BE2C (cell line): ENCODE measurements at regions not wholly inside any gene's neighbourhood (a gene's known extent, or its start where the extent isn't known, plus 50 kb on each side); places are given as distances from the start of the nearest gene placed in this dataset.
A peak's percentile ranks its signal among the peaks of the same experiment; 100 is the strongest.

ENCODE experiments used
- DNase-seq: peaks from one replicate; pipeline ENCODE4 v3.0.0-alpha.2; 2020
- H3K27me3 ChIP-seq: fragments of 250-450 bp; sonication (Bioruptor Pico); 2 replicates; pipeline ENCODE4 v1.5.1; 2020; ENCODE audit warnings: mild to moderate bottlenecking
- H3K36me3 ChIP-seq: fragments of 250-450 bp; sonication (Bioruptor Pico); 2 replicates; pipeline ENCODE4 v1.5.1; 2020; ENCODE audit warnings: mild to moderate bottlenecking
- H3K4me1 ChIP-seq: fragments of 250-450 bp; sonication (Bioruptor Pico); 2 replicates; pipeline ENCODE4 v1.5.1; 2020
- H3K4me3 ChIP-seq: 2 replicates; pipeline ENCODE4 v1.5.1; 2011; ENCODE audit warnings: low read depth, low read length
- H3K9me3 ChIP-seq: fragments of 250-450 bp; sonication (Bioruptor Pico); 2 replicates; pipeline ENCODE4 v1.5.1; 2020
- TF ChIP-seq, protein P1 (sequence below): IDR thresholded peaks from 2 replicates; pipeline ENCODE4 v1.5.1; 2012; ENCODE audit warnings: mild to moderate bottlenecking, low read depth, low read length

- DNase-seq, result peak; percentile 39
- no peak overlapping the region for H3K4me3 ChIP-seq
- H3K36me3 ChIP-seq, result no peaks in the 10 kb centered on the region
- no peaks in the 10 kb centered on the region for H3K9me3 ChIP-seq
- no peaks in the 10 kb centered on the region for H3K4me1 ChIP-seq
- H3K27me3 ChIP-seq, result no peaks in the 10 kb centered on the region
- TF ChIP-seq, protein P1, sequence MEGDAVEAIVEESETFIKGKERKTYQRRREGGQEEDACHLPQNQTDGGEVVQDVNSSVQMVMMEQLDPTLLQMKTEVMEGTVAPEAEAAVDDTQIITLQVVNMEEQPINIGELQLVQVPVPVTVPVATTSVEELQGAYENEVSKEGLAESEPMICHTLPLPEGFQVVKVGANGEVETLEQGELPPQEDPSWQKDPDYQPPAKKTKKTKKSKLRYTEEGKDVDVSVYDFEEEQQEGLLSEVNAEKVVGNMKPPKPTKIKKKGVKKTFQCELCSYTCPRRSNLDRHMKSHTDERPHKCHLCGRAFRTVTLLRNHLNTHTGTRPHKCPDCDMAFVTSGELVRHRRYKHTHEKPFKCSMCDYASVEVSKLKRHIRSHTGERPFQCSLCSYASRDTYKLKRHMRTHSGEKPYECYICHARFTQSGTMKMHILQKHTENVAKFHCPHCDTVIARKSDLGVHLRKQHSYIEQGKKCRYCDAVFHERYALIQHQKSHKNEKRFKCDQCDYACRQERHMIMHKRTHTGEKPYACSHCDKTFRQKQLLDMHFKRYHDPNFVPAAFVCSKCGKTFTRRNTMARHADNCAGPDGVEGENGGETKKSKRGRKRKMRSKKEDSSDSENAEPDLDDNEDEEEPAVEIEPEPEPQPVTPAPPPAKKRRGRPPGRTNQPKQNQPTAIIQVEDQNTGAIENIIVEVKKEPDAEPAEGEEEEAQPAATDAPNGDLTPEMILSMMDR, result peak; percentile 45
These were observed 265.9 kb downstream of the PRDM2 start for GRCh38 chr1:13965770-13966398.

- H3K27me3 ChIP-seq, result no peaks in the 10 kb centered on the region
- H3K4me1 ChIP-seq, result no peaks in the 10 kb centered on the region
- no peaks in the 10 kb centered on the region for H3K9me3 ChIP-seq
- H3K4me3 ChIP-seq, result no peak overlapping the region
- no peak for DNase-seq
- no peaks in the 10 kb centered on the region for H3K36me3 ChIP-seq
- TF ChIP-seq, protein P1, result no peak
These were observed 267.7 kb downstream of the PRDM2 start for GRCh38 chr1:13967707-13968106.

- Histone ChIP-seq H3K9me3 (no peaks in the 10 kb centered on the region), H3K36me3 (no peaks in the 10 kb centered on the region), H3K4me1 (no peaks in the 10 kb centered on the region), H3K27me3 (no peaks in the 10 kb centered on the region), H3K4me3 (no peak overlapping the region)
- DNase-seq, result no peak
- TF ChIP-seq, protein P1, result no peak
These were observed 268.4 kb downstream of the PRDM2 start for GRCh38 chr1:13968361-13968760.

DNA sequence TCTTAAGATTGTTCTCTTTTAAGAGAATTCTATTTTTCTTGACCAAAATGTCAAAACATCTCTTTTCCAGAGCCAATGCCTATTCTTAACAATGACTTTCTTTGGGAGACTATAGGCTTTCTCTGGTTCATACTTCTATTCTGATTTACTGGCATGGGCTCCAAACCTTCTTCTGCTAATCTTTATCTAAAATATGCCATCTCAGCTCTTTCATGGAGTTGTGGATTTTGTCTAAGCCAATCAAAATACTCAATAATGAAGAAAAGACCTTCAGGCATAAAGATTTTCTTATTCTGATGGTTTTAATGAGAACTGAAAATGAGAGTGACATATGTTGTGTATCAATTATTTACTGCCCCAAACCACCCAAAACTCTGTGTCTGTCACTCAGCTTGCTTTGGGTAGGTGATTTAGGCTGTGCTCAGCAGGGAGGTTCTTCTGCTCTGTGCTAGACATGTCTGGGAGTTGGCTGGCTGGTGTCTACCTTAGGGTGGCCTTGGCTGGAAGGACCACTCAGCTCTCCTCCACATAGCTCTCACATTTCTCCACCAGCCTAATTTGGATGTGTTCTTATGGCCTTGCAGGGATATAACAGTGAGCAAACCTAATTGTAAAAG lies 270.8 kb downstream of the PRDM2 start:
- DNase-seq, result no peak
- Histone ChIP-seq H3K9me3 (no peaks in the 10 kb centered on the region), H3K36me3 (no peaks in the 10 kb centered on the region), H3K4me1 (no peaks in the 10 kb centered on the region), H3K4me3 (no peak overlapping the region), H3K27me3 (no peaks in the 10 kb centered on the region)
- TF ChIP-seq, protein P1, result no peak

DNA sequence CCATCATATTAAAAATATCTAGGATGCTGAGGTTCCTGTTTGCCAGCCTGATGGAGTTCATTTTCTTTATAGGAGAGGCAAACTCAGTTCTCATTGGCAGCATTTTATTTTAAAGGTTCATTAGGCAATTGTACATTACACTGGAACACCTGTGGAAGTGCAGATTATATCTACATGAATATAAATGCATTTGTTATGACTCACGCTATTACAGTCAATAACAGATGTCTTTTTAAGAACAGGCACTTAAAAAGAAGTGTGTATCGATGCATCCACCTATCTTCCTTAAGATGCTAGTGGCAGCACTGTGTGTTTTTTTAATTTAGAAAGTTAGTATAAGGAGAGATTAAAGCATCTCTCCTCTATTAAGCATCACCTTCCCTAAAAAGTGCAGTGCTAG lies 276.5 kb downstream of the PRDM2 start:
- DNase-seq, result no peak
- TF ChIP-seq, protein P1, result no peak
- Histone ChIP-seq H3K4me3 (no peak overlapping the region), H3K4me1 (no peaks in the 10 kb centered on the region), H3K27me3 (no peaks in the 10 kb centered on the region), H3K9me3 (no peaks in the 10 kb centered on the region), H3K36me3 (no peaks in the 10 kb centered on the region)

GRCh38 chr1:13981142-13981541 lies 281.2 kb downstream of the PRDM2 start:
- TF ChIP-seq, protein P1, result no peak
- no peak for DNase-seq
- H3K4me1 ChIP-seq, result no peaks in the 10 kb centered on the region
- no peak overlapping the region for H3K4me3 ChIP-seq
- no peaks in the 10 kb centered on the region for H3K9me3 ChIP-seq
- H3K36me3 ChIP-seq, result no peaks in the 10 kb centered on the region
- no peaks in the 10 kb centered on the region for H3K27me3 ChIP-seq
